ENCODE measurements at regions not wholly inside any gene's neighbourhood (a gene's known extent, or its start where the extent isn't known, plus 50 kb on each side); places are given as distances from the start of the nearest gene placed in this dataset.

DNA sequence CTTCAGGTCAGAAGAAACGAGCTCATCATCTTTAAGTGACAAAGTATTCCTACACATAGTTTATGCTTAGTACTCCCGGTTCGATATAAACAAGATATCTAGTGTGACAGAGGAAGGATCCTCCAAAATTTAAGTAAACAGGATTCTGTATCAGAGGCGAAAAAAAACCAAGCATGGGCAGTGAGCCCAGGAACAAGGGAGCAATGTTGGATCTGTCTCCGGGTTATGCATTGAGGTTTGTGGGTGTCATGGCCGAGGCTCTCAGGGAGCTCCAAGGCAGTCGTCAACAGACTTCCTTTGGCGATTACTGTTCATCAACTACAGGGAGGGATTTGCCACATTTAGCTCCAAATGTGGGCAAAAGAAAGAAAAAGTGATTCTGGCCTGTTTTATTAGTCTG, 319.5 kb downstream of the CBLN4 start:
- TF ChIP-seq, protein P1, sequence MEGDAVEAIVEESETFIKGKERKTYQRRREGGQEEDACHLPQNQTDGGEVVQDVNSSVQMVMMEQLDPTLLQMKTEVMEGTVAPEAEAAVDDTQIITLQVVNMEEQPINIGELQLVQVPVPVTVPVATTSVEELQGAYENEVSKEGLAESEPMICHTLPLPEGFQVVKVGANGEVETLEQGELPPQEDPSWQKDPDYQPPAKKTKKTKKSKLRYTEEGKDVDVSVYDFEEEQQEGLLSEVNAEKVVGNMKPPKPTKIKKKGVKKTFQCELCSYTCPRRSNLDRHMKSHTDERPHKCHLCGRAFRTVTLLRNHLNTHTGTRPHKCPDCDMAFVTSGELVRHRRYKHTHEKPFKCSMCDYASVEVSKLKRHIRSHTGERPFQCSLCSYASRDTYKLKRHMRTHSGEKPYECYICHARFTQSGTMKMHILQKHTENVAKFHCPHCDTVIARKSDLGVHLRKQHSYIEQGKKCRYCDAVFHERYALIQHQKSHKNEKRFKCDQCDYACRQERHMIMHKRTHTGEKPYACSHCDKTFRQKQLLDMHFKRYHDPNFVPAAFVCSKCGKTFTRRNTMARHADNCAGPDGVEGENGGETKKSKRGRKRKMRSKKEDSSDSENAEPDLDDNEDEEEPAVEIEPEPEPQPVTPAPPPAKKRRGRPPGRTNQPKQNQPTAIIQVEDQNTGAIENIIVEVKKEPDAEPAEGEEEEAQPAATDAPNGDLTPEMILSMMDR (conservative IDR thresholded peaks at IDR 0.05; ENCODE audit: low read depth in 2 of 2), result no peak
- TF ChIP-seq POLR2AphosphoS5 (IDR thresholded peaks at IDR 0.05; ENCODE audit: low read depth) (no peak), CREB1 (CRISPR knock-in tag; IDR thresholded peaks at IDR 0.05; ENCODE audit: low read depth) (no peak), JUNB (IDR thresholded peaks at IDR 0.05; ENCODE audit: unreplicated experiment) (no peak), EZH2 (IDR thresholded peaks at IDR 0.05; ENCODE audit: low read depth, unreplicated experiment) (no peak)
- TF ChIP-seq, protein P2, sequence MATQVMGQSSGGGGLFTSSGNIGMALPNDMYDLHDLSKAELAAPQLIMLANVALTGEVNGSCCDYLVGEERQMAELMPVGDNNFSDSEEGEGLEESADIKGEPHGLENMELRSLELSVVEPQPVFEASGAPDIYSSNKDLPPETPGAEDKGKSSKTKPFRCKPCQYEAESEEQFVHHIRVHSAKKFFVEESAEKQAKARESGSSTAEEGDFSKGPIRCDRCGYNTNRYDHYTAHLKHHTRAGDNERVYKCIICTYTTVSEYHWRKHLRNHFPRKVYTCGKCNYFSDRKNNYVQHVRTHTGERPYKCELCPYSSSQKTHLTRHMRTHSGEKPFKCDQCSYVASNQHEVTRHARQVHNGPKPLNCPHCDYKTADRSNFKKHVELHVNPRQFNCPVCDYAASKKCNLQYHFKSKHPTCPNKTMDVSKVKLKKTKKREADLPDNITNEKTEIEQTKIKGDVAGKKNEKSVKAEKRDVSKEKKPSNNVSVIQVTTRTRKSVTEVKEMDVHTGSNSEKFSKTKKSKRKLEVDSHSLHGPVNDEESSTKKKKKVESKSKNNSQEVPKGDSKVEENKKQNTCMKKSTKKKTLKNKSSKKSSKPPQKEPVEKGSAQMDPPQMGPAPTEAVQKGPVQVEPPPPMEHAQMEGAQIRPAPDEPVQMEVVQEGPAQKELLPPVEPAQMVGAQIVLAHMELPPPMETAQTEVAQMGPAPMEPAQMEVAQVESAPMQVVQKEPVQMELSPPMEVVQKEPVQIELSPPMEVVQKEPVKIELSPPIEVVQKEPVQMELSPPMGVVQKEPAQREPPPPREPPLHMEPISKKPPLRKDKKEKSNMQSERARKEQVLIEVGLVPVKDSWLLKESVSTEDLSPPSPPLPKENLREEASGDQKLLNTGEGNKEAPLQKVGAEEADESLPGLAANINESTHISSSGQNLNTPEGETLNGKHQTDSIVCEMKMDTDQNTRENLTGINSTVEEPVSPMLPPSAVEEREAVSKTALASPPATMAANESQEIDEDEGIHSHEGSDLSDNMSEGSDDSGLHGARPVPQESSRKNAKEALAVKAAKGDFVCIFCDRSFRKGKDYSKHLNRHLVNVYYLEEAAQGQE (IDR thresholded peaks at IDR 0.05; ENCODE audit: unreplicated experiment), result no peak

All from GM23338 (cell line).